Fibroblast of skin of back (primary cell): ENCODE measurements at regions not wholly inside any gene's neighbourhood (a gene's known extent, or its start where the extent isn't known, plus 50 kb on each side); places are given as distances from the start of the nearest gene placed in this dataset.
A peak's percentile ranks its signal among the peaks of the same experiment; 100 is the strongest.

ENCODE experiments used
- DNase-seq: peaks from one replicate; pipeline ENCODE4 v3.0.0-alpha.2; 2013

DNA sequence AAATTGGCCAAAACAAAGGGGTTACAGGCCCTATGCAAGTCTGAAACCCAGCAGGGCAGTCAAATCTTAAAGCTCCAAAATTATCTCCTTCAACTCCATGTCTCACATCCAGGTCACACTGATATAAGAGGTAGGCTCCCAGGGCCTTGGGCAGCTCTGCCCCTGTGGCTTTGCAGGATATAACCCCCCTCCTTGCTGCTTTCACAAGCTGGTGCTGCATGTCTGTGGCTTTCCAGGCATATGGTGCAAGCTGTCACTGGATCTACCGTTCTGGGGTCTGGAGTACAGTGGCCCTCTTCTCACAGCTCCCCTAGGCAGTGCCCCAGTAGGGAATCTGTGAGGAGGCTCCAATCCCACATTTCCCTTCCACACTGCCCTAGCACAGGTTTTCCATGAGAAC, 519.6 kb downstream of the ETS1 start:
- no peak for DNase-seq

DNA sequence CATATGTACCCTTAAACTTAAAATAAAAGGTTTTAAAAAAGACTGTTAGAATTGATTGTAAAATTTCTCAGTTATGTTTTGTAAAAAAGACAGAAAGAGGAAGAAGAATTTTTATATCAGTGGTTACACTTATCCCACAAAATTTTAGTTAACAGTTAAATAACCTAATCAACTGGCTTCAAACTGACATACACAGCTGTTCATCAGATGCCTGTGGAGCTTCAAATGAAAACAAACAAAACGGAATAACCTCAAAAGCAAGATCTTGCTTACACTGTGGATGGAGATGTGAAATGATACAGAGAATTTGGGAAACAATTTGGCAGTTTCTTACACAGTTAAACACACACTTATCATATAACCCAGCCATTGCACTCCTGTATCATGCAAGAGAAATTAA, 521.0 kb downstream of the ETS1 start:
- DNase-seq, result no peak

DNA sequence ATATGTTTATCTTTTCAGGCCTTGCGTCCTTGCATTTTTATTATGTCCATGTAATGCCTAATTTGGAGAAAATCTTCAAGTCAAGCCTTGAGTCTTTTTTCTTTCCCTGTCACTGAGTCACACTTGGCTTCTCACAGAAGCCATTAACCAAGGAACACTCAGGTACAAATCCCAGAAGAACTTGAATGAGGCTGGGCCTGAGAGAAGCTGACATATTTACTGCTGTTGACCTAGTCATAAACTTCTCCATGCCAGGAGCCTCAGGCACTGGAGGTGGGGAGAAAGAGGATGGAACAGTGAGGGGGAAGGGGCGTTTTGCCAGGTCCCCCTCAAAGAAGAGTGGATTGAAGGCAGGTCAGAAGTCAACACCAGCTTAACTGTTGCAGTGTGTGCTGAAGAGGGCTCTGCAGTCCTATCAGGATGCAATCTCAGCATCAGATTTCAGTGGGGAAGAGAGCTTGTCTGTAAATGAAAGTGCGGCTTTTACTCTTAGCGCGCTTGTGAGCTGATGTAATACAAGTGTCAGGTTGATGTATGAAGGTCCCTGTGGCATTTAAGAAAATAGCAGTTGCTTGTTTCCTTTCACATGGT, 526.0 kb downstream of the ETS1 start:
- DNase-seq, result peak; percentile 71

DNA sequence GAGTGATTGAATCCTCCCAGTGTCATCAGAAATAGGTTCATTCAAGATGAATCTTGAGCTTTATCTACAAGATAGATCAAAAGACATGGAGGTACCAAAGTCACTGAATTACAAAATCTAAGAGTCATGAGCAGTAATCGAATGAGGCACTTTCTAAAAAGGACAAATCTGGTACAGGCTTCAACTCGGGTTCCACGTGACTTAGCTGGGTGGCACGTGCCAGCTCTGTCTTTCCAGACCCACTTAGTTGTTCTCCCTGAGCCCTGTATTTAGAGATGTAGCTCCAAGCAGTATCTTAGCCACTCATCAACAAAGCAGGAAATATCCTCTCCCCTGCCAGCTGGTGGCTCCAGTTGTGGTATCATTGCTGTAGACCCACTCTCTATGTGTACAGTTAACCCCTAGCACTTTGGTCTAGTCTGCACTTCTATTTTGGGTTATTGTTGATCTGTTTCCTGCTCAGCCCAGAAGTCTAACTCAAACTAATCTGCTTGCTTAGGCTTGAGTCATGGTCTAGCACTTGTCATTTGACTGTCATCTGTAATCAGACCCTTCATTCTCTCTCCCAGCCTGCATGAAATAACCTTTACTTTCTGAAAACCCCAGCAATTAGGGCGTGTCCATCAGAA, 528.7 kb downstream of the ETS1 start:
- peak; percentile 39 for DNase-seq

DNA sequence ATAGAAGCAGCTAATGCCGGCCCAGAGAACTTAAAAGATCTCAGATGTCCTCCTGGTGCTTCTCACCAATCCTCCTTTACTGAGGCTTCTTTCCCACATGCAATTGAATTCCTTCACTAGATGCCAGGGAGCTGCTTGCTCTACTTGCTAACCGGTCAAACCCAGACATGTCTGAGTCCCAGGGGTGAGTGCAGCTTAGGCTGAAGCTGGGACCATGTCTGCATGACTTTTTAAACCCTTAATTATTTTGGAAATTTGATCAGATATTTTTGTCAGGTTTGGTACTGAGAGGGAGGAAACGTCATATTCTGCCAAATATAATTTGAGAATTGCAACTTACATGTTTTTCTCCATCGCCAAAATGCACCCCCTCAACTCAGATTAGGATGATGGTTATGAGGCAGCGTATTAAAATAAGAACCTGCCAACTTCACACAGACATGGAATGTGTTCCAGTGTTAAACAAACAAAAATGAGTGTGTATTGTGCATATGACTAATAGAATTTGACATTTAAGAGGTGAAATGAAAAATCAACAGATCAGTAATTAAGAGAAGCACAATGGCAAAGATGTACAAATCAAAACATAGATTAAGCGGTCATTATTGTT, 529.5 kb downstream of the ETS1 start:
- DNase-seq, result peak; percentile 43

DNA sequence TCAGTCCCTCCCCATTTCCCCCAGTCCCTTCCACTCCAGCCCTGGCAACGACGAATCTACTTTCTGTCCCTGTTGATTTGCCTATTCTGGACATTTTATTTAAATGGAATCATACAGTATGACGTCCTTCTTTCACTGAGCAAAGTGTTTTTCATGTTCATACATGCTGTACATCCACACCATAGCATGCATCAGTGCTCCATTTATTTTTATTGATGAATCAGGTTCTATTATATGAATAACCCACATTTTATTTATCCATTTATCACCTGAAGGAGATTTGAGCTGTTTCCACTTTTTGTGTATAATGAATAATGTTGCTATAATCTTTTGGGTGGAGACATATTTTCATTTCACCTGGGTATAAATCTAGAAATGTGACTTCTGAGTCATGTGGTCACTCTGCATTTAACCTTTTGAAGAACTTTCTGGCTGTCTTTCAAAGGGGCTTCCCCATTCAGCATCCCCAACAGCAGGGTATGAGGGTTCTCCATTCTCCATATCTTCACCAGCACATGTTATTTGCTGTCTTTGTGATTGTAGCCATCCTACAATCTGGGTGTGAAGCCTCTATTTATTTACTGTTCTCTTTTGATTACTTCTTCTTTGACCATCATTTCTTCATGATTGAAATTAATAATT, 531.7 kb downstream of the ETS1 start:
- no peak for DNase-seq

DNA sequence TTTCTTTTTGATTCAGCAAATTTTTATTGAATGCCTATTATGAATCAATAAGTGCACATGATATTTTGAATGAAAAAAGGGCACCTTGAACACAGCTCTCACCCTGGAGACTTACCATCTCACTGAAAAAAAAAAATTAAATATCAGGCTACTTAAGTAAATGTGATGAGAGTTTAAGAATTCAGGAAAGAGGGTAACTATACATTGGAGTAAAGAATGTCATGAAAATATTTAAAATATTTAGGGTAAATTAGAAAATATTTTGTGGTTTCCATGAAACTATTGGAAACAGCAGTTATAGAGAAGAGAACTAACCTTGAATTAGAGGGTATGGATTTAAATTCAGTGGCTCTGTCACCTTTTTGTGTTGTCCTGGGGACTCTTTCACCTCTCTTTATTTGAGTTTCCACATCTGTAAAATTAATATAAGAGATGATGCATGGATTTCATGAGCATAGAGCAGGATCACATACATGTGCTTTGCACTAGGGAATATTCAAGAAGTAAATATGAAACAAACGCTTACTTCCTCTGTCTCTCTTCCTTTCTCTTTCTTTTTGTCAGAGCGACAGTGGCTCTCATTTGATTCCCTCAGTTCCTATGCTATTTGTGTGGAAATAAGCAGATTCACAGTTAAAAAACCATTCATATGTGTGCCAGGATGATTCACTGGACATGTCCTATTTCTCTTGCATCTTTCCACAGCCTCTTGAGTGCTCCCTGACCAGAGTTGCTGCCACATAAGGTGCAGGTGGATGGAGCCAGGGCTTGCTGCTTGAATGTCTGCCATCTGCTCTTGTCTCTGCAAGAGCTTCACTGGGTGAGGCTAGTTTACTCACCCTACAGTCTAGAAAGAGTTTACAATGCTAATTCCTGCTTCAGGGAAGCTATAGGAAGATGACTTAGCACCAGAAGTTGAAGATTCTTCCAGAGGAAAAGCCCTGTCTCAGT, 533.1 kb downstream of the ETS1 start:
- DNase-seq, result peak; percentile 55

DNA sequence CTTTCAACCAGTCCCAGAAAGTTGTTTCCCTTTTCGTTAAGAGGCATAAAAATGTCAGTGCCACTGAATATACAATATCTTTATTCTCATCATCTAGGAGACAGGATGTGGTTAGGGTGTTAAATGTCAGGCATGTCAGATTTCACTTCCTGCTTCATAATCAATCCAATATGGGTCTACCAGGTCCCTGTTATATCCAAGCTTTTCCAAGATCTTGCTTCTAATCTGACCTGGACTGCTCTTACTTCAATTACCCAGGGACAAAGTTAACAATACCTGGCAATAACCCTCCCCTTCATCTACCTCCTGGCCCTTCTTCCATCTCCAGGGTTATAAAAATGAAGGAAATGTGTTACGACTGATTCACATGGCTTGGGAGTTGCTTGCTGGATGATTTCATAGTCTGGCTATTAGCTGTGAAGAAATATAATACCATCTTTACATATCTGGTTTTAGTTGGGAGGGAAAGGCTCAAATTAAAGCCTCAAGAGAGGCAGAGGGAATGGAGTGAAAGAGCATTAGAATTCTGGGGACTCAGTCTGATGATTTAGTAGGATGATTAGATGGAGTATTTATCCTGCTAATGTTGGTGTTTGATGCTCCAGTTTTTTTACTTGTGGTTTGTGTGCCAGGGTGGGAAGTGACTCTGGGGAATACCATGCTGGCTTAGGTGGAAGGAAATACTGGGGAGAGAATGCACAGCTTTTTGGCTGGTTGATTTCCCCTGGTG, 534.3 kb downstream of the ETS1 start:
- peak; percentile 93 for DNase-seq

DNA sequence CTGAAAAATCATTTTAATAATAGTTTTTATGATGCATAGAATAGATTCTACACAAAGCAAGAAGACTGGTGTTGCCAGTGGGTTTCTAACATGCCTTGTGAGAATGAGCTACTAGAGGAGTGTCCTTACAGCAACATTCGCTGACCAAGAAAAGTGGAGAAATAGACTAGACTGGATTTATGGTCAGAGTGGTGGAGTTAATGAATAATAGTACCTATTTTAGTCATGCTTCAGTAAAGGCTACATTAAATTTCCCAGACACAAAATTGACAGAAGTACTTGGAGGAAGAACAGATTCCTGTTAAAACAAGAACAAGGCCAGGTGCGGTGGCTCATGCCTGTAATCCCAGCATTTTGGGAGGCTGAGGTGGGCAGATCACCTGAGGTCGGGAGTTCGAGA, 539.2 kb downstream of the ETS1 start:
- no peak for DNase-seq

DNA sequence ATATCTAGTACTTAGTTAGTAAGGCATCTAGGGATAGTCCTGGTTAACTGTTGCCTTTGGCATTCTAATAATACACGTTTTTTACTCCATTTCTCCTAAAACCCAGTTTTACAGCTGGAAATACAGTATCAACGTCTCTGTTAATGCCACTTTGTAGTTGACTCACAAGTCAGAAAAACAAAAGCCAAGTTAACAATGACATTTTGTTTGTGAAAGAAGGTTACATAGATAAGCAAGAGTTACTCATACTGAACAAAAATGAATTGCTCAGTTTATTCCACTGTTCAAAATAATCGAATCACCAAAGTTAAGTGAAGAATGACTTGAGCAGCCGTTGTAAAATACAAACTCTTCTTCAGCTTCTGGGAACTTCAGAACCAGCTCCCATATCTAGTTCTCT, 540.3 kb downstream of the ETS1 start:
- no peak for DNase-seq

DNA sequence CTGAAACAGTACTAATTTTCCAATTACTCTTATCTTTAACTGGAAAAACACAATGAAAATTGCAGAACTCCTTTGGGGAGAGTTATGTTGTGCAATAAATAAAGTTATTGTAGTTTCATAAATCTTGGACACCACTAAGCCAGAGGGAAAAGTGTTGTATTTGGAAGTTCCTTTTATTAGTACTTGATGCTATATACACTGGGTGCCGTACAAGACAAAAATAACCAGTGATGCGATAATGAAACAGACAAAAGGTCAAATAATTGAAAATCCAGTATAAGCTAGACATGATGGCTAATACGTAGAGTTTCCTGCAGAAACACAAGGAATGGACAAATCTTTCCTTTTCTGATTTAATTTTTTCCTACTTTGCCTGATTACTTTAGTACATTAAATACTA, 541.1 kb downstream of the ETS1 start:
- DNase-seq, result no peak

DNA sequence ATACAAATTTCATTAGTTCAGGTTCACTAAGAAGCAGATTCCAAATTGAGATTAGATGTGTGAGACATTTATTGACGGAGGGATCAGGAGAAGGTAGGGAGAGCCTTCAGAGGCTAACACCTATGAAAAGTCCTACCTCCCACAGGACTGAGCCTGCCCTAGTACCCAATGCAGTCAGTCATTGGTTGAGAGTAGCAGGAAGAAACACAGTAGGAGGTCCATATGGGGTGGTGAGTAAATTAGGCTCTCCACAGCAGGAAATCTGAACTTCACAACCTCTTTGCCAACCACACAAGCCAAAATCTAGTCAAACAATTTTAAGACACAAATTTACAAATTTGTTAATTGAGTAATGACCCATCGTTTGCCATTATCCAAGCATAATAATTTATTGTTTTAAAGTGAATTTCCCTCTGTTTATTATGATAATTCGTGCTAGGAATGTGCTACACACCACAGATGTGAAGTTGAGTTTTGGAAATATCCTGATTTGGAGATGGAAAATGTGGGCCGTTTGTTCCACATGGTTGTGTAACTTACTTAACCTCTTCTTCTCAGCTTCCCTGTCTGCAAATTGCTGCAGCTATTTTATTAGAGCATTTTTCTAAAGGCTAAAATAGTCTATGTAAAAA, 542.1 kb downstream of the ETS1 start:
- DNase-seq, result no peak

DNA sequence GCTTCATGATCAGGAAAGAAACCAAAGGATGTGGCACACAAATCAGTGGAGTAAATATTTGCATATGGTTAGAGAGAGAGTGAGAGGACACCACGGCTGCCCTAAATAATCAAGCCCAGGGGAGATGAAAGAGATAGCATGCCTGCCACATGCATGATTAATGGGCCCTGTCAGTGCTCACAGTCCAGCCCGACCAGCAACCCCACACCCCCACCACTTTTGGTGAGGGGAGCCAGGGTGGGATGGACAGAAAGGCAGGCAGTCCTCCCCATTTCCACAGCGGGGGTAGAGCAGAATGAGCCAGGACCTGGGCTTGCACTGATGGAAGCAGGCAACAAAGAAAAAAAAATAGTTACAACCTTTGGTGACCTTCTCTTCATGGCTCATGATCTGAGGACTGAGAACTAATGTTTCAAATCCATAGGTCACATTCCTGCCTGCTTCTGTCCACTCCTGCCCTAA, 545.0 kb downstream of the ETS1 start:
- no peak for DNase-seq

DNA sequence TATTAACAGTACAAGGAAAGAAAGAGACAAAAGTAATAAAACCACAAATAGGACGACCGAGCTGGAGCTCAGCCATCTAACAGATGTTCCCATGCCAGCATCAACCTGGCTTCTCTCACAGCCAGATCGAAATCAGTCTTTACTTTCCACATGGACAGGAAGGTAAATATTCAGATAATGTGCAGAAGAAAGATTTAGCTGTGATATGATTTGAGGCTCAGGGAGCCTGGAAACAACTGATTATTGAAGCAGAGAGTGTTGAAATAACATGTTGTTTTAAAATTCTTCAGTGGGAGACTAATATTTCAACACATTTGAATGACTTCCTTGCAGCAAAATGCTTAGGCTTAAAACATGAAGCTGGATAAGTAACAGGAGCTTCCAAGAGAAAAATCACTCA, 546.8 kb downstream of the ETS1 start:
- DNase-seq, result peak; percentile 37

DNA sequence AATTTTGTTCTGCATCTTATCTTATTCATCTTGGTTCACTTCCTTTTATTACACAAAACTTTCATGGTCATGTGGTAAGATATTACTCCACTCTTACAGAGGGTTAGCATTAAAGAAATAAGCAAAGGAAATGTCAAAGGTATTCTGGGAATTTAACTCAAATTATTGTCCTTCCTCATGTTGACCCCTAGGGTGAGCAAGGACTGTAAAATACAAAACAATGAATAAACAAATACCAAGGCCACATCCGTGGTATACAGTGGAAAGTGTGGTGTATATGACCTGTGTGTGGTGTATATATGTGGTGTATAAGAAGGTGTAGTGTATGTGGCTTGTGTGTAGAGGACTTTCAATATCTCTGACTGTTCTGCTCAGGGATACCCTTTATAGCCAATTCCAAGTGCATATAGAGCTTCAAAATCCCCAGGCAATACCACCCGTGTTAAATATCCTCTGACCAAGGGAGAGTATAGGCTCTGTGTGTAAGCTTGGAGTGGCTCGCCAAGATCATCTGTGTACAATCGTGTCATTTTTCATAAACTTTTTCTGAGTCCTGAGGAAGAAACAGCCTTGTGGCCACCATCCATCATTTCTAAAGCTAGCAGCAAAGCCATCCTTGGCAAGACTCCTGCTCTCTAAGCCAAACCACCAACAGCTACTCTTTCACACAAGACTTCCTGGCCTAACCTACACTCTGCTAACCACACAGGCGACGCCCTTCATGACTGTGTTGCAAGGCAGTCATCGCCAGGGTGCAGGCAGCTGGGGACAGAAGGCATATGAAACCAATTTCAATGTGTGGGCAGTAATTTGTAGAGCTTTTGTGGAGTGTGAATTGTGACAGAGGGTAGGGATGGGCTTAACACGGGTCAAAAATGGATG, 548.0 kb downstream of the ETS1 start:
- DNase-seq, result peak; percentile 93

DNA sequence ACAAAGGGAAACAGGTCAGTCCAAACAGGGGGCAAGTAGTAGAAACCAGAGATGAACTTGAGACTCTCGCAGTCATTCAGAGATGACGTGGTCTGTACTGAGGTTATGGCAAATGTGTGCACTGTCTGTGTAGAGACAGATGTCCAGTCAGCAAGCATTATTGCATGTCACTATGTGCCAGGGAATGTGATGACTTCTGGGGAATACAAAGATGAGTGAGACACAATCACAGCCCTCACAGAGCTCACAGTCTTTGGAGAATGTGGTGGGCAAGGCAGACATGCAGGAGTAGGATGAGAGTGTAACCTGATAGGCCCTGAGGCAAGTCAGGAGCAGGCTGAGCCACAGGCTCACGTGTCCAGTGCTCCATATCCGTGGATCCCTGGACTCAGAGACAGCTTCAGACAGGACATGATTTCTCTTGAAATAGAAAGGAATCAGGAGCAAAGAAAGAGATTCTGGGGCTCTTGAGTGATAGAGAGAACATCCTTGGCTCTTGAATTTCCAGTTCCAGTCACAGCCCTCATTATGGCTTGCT, 550.7 kb downstream of the ETS1 start:
- peak; percentile 36 for DNase-seq

DNA sequence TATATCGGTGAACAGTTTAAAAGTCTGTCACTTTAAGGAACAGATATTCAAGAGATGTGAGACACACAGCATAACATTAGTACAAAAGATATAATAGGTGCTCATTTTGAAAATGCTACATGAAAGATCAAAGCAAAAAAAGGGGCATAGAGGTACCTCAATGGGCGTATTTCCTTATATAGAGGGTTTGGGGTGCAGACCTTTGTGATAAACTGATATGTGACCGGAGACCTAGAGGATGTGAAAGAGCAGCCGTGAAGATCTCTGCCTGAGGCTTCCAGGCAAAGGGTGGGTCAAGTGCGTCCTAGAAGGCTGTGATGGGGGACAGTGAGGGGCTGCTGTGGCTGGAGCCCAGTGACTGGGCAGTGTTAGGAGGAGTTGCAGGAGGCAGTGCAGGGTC, 551.4 kb downstream of the ETS1 start:
- DNase-seq, result no peak

DNA sequence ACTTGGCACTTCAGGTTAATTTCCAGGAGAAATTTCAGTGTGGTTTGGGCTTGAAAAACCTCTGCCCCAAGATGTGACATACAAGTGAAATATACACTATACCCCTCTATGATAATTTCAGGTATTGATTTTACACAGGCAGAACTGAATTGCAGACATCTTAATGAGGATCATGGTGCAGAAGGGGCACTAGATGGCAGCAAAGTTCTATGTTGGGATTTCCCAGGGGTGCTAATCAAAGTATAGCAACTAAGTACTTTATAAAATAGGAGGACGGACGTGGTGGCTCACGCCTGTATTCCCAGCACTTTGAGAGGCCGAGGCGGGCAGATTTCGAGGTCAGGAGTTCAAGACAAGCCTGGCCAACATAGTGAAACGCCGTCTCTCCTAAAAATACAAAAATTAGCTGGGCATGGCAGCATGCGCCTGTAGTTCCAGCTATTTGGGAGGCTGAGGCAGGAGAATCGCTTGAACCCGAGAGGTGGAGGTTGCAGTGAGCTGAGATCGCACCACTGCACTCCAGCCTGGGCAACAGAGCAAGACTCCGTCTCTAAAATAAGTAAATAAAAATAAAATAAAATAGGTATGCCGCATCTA, 555.7 kb downstream of the ETS1 start:
- DNase-seq, result peak; percentile 72

DNA sequence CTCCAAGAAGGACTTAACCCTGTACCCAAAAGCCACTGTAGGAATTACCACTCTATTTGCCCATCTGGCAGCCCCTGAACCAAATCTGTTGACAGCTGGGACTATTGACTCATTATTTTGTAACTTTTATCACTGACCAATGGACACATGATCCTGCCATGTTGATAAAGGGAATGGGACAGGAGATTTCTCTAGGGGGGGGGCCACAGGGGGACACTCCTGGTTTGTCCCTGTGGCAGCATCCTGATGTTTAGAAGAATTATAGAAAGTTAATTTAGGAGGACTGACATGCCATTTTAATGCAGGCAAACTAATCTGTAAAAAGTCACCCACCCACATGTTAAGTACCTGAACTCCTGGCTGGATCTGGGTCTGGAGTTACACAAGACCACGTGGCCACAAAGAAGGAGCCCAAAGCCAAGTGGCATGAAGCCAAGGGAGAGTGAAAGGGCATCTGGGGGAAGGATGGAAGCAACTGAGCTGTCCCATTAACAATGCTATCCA, 558.1 kb downstream of the ETS1 start:
- no peak for DNase-seq
